ENCODE measurements at regions not wholly inside any gene's neighbourhood (a gene's known extent, or its start where the extent isn't known, plus 50 kb on each side); places are given as distances from the start of the nearest gene placed in this dataset.
A peak's percentile ranks its signal among the peaks of the same experiment; 100 is the strongest.
"Not testable (repeated sequence)": the region's sequence is repeated elsewhere in the genome, so short reads cannot be mapped to it uniquely, and the experiment has no call there.

DNA sequence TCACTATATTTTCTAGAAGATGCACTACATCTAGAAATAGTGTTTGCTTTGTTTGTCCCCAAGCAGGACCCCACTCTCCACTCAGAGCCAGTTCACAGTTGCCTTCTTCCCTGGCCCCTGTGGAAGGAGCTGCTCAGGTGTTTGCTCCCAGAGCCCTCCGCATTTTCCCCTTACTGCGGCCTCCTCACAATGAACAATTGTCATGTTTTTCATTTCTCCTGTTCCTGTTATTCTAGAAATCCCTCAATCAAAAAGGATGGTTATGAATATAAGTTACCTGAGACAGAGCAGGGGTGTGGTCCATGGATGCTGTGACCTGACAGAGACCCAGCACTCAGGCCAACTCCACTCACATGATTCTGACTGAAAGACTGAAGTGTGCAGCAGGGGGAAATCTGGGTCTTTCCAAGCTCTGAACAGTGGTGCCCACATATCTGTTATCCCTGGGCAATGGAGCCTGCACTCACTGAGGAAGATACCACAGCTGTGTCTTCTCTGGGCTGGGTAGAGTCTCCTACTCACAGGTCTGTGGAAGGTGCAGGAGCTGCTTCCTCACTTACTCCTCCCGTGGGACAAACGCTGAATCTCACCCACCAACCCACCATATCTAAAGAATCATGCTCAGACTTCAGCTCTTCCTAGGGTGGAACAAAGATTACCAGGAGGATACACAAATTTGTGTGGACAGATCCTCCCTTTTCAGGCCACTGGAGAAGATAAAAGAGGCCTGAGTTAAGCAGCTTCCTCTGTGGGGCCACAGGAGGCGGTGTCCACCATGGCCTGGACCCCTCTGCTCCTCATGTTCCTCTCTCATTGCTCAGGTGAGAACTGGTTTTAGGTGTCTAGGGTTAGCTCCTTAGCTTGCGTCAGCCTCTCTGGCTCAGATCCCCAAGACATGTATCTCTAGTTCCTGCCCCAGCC is 87.1 kb upstream of the TOP3B start:
- DNase-seq (ENCODE audit: low spot score): no peak
- intact Hi-C loops (cut with DNase I): no loop called here

GRCh38 chr22:22068657-22069056 is 86.1 kb upstream of the TOP3B start:
- no peak for DNase-seq (ENCODE audit: low spot score)
- intact Hi-C loops (cut with DNase I): no loop called here

GRCh38 chr22:22068025-22068424 is 85.4 kb upstream of the TOP3B start:
- intact Hi-C loops (cut with DNase I): no loop called here
- DNase-seq (ENCODE audit: low spot score): no peak

- no peak for DNase-seq (ENCODE audit: low spot score)
- intact Hi-C loops (cut with DNase I): no loop called here
These were observed 84.6 kb upstream of the TOP3B start for GRCh38 chr22:22067192-22067591.

DNA sequence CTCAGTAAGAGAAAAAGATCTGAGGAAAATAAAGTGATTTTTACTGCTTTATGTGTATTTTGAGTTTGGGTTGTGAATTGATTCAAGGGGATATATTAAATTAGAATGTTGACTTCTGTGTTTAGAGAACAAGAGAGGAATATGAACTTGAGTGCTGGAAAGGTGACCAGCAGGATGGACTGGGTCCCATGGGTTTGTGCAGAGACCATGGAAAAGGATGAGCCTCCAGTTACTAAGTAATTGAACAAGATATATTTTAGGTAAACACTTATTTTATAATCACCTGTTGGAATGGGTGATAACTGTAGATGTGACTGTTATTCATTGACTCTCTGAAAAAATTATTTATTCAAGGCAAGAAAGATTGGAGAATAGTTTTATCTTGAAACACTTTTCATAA is 82.0 kb upstream of the TOP3B start:
- DNase-seq (ENCODE audit: low spot score): no peak
- intact Hi-C loops (cut with DNase I): no loop called here

DNA sequence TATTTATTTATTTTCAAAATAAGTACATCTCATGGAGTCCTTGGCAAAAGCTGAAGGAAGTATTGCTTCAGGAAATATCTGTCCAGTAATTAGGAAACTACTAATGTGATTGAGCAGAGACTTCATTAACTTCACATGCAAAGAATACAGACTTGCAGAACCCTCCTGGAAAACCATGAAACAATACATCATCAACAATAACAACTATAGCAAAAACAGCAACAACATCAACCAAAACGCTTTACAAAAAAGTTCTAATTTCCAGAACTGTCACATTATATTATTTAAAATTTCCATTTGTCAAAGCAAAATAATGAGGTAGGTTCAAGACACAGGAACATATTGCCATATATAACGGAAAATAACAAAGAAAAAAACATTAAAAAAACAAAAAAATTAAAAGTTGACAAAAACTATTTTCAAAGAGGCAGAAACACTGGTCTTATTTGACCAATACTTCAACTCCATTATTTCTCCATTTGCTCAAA is 79.8 kb upstream of the TOP3B start:
- no peak for DNase-seq (ENCODE audit: low spot score)
- intact Hi-C loops (cut with DNase I): no loop called here

DNA sequence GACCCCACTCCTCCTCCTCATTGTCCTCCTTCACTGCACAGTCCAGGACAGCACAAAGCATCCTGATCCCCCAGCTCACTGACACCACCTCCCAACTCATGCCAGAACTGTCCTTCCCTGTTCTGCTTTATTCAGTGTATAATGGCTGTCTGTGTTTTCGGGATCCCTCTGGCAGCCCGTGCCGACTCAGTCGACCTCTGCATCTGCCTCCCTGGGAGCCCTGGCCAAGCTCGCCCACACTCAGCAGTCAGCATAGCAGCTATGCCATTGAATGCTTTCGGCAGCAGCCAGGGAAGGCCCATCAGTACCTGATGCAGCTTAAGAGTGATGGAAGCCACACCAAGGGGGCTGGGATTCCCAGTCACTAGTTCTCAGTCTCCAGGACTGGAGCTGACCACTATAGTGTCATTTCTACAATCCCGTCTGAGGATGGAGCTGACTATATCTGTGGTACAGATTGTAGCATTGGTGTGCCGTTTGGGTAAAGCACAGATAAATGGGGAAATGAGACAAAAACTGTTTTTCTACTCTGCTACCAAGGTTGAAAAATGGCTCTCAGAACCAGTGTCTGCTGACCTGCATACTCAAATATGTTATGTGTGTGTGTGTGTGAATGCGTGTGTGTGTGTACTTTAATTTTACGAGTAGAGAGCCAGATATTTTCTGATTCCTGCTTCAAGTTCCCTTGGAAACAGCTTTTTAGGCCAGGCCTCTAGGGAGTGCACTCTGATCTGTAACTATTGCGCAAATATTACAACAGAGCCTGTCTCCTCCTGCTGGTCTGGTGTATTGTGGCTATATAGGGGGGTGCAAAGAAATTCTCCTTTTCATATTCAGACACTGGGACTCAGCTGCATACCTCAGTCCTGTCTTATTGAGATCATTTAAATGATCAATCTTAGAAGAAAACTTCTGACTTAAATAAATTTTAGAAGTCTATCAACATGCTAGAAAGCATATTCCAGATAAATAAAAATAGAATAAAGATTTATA is 78.8 kb upstream of the TOP3B start:
- no peak for DNase-seq (ENCODE audit: low spot score)
- intact Hi-C loops (cut with DNase I): no loop called here

DNA sequence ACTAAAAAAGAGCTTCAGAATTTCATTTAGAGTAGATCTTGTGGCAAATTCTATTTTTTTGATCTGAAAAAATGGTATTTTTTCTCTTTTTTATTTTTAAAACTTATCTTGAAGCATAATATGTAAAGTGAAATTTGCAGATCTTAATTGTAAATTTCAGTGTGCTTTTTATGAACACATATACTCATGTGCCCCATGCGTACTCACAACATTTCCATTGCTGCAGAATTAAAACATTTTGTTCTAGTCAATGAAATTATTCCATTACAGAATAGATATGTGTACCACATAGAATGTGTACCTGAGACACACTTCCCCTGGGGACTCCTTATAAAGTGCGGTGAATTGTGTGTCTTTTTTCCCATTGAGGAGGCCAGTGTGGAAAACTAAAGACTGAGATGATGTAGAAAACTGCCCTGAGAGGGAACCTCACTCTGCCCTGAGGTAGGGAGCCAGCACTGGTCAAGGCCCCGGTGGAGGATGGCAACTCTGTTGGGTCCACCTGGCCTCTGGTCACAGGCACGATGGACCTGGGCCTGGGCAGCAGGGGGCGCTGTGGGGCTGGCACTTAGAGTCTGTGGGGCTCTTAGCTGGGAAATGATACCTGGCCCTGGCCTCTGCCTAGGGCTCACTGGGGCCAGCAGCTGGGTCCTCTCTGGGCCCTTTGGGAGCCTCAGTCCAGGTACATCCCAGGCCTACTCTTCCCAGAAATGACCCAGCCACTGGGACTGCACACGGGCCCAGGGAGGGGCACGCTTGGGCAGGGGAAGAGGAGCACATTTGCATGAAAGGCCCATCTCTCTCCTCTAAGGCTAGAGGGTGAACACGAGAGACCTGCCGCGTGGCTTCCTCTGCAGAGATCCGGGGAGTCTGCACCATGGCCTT is 77.9 kb upstream of the TOP3B start:
- DNase-seq (ENCODE audit: low spot score): peak; percentile 90
- intact Hi-C loops (cut with DNase I): no loop called here

DNA sequence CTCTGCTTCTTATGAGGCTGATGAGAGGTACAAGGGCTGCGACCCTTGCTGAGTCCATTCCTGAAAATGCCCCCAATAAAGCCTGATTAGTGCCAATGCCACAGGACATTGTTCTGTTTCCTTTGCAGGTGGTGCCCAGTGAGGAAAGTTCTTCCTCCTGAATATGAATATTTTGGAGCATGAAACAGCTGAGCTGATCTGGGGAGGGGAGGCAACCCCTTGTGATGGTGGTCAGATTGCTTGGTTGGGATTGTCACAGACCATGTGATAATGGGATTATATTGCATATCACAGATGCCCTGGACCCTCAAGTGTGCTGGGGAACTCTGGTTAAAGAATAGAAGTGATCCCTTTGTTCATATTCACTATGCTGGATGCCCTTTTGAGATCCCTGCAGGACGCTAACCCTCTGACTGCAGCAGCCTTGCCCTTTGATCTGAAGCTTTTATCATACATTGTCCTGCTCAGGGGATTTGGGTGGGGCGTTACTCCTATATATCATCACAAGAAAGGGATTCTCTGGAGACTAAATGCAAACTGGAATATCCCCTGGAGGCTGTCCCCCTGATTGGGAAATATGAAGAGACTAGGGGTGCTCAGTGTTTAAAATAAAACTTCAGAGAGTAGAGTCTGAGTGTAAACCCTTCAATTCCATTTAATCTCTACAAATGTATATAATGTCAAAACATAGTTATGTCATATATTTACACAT is 76.9 kb upstream of the TOP3B start:
- DNase-seq (ENCODE audit: low spot score): no peak
- intact Hi-C loops (cut with DNase I): no loop called here

- intact Hi-C loops (cut with DNase I): no loop called here
- DNase-seq (ENCODE audit: low spot score): no peak
These were observed 76.2 kb upstream of the TOP3B start for GRCh38 chr22:22058633-22059290.

GRCh38 chr22:22057617-22058378 is 75.2 kb upstream of the TOP3B start:
- no peak for DNase-seq (ENCODE audit: low spot score)
- intact Hi-C loops (cut with DNase I): no loop called here

GRCh38 chr22:22056809-22057594 is 74.4 kb upstream of the TOP3B start:
- DNase-seq (ENCODE audit: low spot score); intact Hi-C loops (cut with DNase I): not testable (repeated sequence)

DNA sequence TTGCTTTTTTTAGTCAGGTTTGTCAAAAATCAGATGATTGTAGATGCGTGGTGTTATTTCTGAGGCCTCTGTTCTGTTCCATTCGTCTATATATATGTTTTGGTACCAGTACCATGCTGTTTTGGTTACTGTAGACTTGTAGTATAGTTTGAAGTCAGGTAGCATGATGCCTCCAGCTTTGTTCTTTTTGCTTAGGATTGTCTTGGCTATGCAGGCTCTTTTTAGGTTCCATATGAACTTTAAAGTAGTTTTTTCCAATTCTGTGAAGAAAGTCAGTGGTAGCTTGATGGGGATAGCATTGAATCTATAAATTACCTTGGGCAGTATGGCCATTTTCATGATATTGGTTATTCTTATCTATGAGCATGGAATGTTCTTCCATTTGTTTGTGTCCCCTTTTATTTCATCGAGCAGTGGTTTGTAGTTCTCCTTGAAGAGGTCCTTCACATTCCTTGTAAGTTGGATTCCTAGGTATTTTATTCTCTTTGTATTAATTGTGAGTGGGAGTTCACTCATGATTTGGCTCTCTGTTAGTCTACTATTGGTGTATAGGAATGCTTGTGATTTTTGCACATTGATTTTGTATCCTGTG is 70.1 kb upstream of the TOP3B start:
- DNase-seq (ENCODE audit: low spot score); intact Hi-C loops (cut with DNase I): not testable (repeated sequence)

DNA sequence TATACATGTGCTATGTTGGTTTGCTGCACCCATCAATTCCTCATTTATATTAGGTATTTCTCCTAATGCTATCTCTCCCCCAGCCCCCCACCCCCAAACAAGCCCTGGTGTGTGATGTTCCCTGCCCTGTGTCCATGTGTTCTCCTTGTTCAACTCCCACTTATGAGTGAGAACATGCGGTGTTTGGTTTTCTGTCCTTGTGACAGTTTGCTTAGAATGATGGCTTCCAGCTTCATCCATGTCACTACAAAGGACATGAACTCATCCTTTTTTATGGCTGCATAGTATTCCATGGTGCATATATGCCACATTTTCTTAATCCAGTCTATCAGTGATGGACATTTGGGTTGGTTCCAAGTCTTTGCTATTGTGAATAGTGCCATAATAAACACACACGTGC is 68.4 kb upstream of the TOP3B start:
- DNase-seq (ENCODE audit: low spot score); intact Hi-C loops (cut with DNase I): not testable (repeated sequence)

DNA sequence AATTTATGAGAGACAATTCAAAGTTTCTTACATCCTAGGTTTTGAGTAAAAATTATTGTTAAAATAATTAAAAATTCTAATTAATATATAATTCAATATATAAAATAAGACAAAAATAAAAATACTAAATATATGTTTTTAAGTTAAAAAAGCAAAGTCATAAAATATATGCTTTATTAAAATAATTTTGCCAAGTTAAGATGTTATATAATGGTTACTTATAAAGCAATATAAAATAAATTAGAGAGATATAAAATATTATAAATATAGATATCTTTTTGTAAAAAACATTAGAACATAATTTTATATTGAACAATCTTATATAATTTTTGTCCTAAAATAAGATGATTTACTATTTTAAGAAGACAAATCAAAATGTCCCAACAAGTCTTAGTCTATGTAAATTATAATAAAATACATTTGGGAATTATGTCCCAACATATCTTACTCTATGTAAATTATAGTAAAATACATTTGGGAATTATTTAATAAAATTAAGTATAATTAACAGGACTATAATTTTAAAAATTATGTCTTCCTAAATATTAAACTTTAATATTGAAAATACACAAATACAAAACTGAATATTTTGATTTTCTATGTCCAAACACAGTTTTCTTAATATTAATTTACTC is 67.7 kb upstream of the TOP3B start:
- intact Hi-C loops (cut with DNase I): no loop called here
- no peak for DNase-seq (ENCODE audit: low spot score)

DNA sequence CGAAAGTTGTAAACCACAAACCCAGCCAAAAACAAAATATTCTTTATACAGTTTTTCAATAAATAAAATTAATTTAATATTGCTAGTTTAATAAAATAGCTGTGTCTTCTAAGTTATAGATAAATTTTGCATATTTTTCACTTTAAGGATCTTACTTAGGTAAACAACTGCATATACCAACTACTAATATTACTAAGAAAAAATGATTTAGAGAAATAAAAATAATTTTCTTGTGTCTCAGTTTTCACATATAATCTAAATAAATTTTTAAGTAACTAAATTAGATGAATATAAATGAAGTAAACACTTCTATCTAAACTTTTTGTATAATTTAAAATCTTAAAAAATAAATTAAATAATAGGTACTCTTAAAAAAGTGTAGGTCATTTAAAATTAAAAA is 67.1 kb upstream of the TOP3B start:
- intact Hi-C loops (cut with DNase I): no loop called here
- no peak for DNase-seq (ENCODE audit: low spot score)

Measured in cardiac septum (tissue), 1 donor.